Skin of body (tissue), 1 donor: ENCODE measurements at regions not wholly inside any gene's neighbourhood (a gene's known extent, or its start where the extent isn't known, plus 50 kb on each side); places are given as distances from the start of the nearest gene placed in this dataset.
"Not testable (repeated sequence)": the region's sequence is repeated elsewhere in the genome, so short reads cannot be mapped to it uniquely, and the experiment has no call there.

Source experiments
- DNase-seq: peaks from one replicate; lab custom pipeline; 2025; lab: John Stamatoyannopoulos, UW

DNA sequence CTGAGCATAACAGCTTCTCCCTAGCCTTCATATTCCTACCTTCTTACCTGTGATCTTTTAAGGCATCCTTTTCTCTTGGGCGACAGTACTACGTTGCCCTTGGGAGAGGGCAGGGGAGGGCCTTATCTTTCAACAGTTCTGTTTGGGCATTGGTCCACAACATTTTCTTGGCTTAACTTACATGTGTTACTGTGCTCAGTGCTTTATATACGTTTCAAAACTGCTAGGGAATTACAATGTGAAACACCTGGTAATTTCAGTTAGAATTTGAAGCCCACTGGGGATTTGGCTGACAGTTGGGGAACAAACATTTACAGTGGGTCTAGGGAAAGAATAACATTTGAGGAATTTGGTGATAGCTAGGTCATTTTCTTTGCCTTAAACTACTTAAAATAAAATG, 667.1 kb downstream of the PRIM2 start:
- not testable (repeated sequence) for DNase-seq

GRCh38 chr6:57985734-57986133, 668.3 kb downstream of the PRIM2 start:
- DNase-seq: not testable (repeated sequence)

GRCh38 chr6:57986584-57986983, 669.2 kb downstream of the PRIM2 start:
- DNase-seq: not testable (repeated sequence)

DNA sequence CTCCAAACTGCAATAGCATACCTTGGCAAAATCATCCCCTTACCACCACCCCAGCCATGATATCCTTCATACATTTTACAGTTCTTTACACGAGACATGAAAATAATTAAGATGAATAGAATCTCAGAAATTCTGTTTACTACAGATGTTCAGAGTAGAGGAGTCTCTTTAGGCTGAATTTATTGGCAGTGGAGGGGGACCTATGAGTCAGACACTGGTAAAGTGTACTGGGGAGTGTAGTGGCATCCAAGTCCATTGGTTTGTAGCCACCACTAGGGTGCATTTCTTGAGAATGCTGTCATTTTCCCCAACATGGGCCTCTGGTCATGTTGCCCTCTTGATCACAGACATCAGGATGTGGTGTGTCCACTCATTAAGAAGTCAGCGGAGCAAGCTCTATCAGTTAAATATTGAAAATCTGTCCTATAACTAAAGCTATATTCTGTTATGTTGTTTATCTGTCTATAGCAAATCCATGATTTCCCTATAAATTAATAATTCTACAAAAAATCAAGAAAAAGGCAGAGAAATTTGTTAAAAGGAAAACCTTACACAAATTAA, 672.2 kb downstream of the PRIM2 start:
- not testable (repeated sequence) for DNase-seq

DNA sequence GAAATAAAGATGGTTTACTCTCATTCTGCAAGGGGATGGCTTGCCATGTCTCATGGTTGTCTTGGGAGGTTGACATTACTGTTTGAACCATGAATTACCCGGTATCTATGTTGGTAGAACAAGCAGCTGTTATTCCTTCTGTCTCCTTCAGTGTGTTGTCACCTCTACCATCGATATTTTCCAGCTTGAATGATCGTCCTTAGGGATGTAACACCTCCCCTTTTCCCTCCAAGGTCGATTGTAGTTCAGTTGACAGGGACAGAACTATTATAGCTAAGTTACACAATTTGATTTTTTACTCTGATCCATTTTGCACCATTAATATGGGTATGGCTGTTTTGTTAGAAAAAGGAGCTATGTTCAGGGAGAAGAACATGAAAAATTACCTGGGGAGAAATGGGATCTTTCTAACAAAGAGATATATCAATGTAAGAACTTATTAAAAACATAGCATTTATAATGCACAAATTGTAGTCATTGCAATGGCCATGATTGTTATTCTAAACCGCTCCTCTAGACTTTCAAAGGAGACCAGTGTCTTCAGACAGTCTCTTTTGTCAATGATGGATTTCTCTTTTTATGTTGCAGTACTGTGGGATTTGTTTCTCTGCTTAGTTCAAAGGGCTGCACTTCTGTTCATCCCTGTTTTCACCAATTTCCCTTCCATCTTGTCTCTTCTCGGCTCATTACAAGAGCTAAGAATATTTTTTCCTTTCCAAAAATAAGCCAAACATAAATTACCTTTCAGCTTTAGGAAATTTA, 681.6 kb downstream of the PRIM2 start:
- not testable (repeated sequence) for DNase-seq

DNA sequence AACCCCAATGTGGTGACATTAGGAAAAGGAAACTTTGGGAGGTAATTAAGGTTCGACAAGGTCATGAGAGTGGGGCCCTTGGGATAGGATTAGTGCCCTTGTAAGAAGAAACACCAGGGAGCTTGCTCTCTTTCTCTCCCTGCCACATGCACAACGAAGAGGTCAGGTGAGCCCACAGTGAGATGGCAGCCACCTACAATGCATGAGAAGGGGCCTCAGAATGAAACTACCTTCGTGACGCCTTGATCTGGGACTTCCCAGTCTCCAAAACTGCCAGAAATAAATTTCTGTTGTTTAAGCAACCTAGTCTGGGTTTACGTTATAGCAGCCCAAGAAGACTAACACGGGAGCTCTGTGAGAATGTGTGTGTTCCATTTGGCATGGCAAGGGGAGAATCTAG, 682.8 kb downstream of the PRIM2 start:
- not testable (repeated sequence) for DNase-seq

DNA sequence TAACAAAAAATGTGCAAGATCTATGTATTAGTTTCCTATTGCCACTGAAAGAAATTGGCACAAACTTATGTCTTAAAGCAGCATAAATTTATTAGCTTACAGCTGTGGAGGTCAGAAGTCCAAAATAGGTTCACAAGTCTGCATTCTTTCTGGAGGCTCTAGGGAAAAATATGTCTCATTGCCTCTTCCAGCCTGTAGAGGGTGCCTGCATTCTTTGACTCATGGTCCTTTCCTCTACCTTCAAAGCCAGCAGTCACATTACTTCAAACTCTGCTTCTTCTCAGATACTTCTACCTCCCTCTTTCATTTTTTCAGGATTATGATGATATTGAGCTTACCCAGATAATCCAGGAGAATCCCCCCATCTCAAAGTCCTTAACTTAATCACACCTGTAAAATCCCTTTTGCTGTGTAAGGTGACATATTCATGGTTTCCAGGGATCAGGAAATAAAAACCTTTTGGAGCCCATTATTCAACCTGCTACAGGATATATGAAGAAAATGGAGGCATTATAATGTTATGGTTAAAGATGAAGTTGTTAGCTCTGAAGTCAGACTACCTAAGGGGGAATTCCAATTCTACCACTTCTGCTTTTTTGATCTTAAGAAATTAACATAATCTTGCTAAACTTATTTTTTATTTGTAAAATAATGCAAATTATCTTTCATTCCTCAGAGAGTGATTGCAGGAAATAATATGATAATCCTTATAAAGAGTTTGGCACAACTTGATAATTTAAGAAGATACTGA, 686.2 kb downstream of the PRIM2 start:
- DNase-seq: not testable (repeated sequence)

DNA sequence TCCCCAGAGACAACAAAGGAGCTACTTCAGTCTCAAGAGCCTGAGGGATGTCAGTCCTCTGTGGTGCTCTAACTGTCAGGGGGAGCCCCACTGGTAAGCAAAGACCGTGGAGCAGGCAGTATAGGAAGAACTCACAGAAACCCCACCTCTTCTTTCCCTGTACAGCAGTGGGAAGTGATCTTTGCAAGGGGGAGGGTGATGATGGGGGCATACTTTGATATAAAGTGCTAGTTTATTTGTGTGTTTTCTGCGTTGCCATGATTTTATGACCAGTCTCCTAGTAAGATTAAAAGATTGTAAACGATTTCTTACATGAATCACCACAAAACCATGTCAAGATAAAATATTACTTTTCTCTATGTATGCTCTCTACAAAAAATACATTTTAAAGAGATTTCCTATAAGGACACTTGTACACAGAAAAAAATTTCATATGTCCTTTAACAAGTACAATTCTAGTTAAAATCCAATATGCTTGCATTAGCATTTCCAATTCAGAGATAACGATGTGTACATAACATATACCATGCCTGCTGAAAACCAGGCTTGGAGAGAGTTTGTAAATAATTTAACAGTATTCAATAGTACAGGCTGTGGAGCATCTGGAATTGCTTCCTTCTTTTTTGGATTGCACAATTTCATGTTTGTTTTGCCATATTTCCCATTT, 690.0 kb downstream of the PRIM2 start:
- not testable (repeated sequence) for DNase-seq

- DNase-seq: not testable (repeated sequence)
Measured at GRCh38 chr6:58008001-58008335, 690.5 kb downstream of the PRIM2 start.

DNA sequence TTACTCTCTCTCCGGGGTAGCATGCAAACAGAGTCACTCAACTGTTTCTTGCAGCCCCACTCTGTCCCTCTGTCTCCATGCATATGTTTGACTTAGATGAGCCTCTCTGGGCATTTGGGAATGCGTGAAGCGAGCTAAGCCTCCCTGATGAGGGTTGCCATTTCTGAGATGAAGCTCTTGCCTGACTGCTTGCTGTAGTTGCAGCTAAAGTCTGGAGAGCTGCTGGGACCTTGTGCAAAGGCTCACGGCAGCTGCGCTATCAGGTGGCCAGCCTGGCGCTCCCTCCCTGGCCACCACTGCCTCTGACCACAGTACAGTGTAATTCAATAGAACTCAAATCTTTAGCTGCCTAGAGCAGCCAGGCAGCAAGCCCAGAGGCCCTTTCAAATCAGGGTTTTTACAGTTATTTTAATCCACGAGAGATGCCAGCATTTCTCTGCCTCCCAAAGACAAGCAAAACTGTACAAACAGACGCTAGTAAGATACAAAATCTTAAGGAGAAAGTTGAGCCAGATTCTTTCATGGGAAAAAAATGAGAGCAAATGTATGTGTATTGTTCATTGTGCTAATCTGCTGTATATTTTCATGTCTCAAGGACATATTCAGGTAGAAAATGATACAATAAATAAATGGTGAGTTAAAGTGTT, 694.6 kb downstream of the PRIM2 start:
- not testable (repeated sequence) for DNase-seq

GRCh38 chr6:58016614-58017013, 699.2 kb downstream of the PRIM2 start:
- DNase-seq: not testable (repeated sequence)

DNA sequence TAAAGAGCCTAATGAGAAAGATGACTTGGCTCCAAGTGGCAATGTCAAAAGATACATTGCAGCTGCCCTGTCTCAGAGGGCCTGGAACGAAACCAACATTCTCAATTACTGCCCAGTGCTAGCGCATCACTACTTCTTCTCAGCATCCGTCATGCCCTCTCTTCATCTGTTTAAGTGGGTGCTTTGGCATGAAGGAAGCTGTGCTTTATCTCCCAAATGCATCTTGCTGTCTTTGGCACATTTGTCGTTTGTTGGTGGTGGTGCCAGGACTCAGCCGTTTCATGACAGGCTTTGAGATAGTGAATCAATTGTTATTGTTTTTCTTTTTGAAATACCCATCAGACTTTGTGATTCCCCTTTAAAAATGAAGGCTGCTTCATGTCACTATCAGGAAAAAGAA, 710.8 kb downstream of the PRIM2 start:
- not testable (repeated sequence) for DNase-seq

DNA sequence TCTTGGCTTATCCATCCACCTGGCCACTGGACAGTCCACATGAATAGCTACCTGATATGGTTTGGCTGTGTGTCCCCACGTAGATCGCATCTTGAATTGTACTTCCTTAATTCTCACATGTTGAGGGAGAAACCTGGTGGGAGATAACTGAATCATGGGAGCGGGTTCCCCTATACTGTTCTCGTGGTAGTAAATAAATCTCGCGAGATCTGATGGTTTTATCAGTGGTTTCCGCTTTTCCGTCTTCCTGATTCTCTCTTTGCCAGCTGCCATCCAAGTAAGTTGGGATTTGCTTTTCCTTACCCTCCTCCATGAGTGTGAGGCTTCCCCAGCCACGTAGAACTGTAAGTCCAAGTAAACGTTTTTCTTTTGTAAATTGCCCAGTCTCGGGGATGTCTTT, 720.8 kb downstream of the PRIM2 start:
- not testable (repeated sequence) for DNase-seq

GRCh38 chr6:58046584-58046983, 729.2 kb downstream of the PRIM2 start:
- not testable (repeated sequence) for DNase-seq

DNA sequence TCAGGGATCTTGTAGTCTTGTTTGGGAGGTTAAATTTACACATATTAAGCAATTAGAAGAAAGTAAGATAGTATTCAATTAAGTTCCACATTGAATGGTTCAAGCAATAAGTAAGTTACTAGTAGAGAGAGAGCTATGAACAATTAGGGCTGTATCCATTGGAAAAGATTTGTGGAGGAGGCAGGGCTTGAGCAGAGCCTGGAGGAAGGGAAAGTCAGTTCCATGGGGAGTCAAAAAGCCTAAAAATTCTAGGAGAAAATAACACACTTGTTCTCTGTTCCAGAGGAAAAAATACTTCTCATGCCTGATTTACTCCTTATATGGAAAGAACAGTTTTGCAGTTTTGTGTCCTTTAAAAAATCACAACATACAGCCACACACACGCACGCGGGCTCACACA, 730.0 kb downstream of the PRIM2 start:
- not testable (repeated sequence) for DNase-seq

DNA sequence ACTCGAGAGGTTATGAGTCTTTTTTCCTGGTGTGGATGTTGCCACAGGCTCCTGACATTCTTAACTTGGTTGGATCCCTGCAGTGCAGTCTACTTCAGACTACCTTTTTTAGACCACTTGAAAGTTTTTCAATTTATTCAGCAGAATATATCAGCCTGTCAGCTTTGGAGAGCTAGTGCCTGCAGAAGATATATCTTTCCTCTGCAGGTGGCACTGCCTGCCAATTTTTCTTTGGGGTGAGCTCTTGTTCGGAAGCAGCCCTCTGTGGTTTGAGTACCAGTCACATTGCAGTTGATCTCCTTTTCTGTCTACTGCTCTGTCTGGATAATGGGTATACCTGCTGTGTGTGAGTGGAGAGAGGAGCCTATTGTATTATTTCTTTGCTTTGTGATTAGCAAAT, 730.4 kb downstream of the PRIM2 start:
- not testable (repeated sequence) for DNase-seq

- peak; percentile 0 for DNase-seq
Measured at GRCh38 chr6:58055465-58056176, 738.2 kb downstream of the PRIM2 start.

GRCh38 chr6:58059701-58060100, 742.3 kb downstream of the PRIM2 start:
- DNase-seq: not testable (repeated sequence)

GRCh38 chr6:58063542-58063941, 746.1 kb downstream of the PRIM2 start:
- peak; percentile 0 for DNase-seq

- not testable (repeated sequence) for DNase-seq
Measured at GRCh38 chr6:58067867-58068548, 750.6 kb downstream of the PRIM2 start.
